GM21825 (cell line): ENCODE measurements at regions not wholly inside any gene's neighbourhood (a gene's known extent, or its start where the extent isn't known, plus 50 kb on each side); places are given as distances from the start of the nearest gene placed in this dataset.
"Not testable (repeated sequence)": the region's sequence is repeated elsewhere in the genome, so short reads cannot be mapped to it uniquely, and the experiment has no call there.

Experiments
- ATAC-seq: cut with Tn5 transposase; IDR thresholded peaks from one replicate; pipeline ENCODE4 v1.9.1; 2021; ENCODE audit warnings: mild to moderate bottlenecking, moderate library complexity; ENCODE audit not compliant: unreplicated experiment

DNA sequence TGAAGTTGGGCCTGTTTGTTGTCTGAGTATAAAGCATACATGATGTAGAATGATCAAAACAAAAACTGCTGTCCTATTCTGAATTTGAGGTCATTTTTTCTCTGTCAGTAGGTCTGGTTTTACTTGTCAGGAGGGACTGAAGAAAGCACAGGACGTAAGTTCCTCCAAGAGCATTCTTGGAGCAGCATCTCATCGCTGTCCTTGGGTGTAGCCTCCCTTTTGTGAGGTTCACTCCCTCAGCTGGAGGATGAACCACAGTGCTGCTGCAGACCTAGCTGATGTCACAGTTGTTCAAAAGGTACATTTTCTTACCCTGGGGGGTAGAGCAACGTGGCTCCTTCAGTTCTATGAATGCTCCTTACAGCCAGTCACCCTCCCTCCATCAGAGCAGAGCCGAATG lies 490.0 kb upstream of the TBL1XR1 start:
- no peak for ATAC-seq

DNA sequence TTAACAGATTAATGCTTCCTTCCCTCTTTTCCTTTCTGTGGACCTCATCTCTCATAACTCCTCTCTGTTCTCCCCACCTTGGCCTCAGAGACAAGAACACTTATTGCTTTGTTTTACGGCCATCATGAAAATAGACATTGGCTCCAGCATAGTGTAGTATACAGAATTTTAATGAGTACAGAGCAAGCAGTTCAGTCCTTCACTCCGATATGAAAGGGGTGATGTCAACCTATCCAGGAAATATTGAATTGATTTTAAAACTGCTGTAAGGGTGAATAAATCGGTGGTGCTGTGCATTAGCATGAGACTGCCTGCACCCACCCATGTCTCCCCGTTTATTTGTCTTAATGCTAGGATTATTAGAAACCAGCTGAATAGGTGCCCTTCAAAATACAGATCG lies 490.9 kb upstream of the TBL1XR1 start:
- no peak for ATAC-seq

DNA sequence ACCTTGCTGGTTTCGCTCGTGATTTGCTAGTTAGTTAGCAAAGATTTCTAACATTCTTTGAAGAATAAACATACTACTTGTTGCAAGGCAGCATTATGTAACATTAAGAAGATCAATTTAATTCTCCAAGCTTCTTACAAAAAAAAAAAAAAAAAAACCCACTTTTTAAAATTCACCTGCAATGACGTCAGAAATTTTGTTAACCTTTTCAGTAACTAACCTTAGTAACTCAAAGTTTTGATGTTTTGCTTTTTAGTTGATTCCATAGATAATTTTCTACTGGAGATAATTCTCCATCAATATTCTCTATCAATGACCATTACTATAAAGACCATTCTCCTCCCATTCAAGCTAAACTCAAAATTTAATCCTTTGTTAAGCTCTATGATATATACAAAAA lies 491.8 kb upstream of the TBL1XR1 start:
- ATAC-seq, result no peak

DNA sequence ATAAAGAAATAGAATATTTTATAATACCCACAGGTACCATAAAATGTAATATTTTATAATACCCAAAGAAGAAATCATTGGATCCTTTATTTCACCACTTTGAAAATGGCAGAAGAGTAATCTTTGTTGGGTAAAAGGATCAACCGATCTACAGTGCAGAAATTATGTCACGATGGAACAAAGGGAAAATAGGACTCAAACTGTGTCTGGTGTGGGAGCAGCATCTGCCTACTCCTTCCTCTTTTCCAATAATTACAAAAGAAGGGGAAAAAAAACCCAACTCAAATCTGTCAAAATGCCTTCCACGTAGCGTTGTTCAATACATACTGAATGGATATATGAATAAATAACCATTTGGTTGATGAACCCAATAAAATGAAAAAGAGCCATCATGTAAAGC lies 492.6 kb upstream of the TBL1XR1 start:
- ATAC-seq, result no peak

DNA sequence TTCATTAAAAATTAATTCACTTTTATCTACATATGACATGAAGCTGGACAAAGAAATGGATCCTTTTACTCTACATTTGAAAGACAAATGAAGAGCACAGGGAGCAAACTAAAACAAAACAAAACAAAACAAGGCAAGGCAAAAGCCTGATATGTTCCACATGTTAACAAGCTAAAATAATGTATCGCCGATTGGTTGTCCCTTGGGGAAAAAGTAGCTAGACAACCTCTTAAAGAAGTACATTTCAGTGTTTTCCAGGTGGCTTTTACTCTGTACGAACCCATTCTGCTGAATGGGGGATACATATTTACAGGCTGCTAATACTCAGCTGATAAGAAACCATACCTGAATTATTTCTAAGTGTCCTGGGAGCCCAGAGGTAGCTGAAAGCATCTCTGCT lies 493.0 kb upstream of the TBL1XR1 start:
- ATAC-seq, result no peak

DNA sequence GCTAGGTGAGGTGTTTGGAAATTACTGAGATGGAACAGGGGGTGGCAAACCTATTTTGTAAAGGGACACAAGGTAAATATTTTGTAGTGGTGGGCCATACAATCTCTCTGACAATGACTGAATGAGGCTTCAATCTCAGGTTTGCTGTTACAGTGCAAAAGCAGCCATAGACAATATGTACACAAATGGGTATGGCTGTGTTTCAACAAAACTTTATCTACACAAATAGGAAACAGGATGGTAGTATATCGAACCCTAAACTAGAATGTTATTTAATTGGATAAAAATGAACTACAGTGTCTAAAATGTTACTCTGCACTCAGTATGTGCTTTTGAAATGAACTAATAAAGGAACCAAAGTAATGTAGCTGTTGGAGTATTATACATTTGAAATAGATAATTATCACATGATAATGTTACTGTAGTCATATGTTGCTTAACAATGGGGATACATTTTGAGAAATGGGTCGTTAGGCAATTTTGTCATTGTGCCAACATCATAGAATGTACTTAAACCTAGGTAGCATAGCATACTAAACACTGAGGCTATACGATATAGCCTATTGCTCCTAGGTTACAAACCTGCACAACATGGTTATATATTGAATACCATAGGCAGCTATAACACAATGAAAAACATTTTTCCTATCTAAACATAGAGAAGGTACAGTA lies 495.2 kb upstream of the TBL1XR1 start:
- no peak for ATAC-seq

DNA sequence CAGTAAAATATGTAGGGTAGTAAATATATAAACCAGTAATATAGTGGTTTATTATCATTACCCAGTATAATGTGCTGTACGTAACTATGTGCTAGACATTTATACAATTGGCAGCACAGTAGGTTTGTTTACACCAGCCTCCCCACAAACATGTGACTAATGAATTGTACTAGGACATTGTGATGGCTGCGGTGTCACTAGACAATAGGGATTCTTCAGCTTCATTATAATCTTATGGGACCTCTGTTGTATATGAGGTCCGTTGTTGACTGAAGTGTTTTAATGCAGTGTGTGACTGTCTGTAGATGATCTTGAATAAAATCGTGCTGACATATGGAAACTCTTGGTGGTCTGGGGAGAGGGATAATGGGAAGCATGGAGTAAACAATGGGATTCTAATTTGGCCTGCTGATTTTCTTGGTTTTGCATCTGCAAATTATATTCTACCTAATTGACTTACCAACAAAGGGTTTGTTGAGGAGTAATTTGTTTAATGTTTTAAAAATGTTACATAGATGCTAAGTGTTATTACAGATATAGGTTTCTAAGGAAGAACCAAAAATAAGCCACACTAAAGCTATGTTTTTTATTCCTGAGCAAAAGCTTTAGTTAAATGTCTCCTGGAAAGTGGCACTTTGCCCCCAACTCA lies 496.5 kb upstream of the TBL1XR1 start:
- ATAC-seq, result no peak

DNA sequence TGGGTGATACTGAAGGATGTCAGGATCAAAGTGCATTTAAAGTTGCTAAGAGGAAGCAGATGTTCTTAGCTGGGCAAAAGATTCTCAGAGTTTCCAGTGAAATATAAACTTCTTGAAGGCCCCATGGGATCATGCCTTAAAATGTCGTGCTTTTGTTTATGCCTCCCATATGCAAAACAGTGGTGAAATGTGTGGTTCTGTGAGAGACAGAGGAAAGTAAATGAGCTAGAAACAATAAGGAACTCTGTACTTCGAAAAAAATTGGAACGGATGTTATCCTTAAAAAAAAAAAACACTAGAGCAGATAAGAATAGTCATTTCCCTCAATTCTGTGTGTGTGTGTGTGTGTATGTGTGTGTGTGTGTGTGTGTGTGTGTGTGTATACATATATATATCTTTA lies 497.0 kb upstream of the TBL1XR1 start:
- peak; percentile 67 for ATAC-seq

DNA sequence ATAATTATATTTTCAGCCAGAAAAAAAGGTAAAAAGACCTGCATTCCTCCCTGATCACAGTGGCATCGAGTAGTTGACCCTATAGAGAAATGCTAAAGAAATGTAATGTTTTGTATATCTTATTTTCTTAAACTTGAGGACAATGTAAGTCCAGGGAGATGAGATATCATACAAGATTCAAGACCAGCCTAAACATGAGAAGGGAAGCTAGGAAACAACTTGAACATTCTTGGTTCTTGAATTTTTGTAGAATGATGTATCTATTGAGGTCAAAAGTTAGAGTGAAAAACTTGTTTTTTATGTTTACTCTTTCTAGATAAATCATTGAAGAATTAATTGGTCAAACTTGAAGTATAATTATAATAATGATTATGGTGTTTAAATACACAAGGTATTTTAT lies 497.7 kb upstream of the TBL1XR1 start:
- no peak for ATAC-seq

DNA sequence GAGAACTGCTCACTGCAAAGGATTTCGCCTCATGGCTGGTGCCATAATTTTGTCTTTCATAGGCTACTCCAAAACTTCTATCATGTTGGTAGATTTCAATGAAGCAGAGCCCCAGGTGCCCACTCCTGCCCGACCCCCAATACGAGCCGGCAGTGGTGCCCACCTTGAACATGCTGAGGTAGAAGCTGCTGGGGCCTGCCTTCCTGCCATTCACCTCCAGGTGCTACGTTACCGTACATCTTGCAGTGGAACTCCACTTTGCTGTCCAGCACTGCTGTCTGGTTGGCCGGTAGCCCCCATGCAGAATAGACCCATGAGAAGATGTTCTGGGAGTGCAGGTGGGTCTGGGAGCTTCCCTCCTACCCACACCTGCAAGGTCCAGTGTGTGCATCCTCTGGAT lies 502.8 kb upstream of the TBL1XR1 start:
- ATAC-seq, result no peak

DNA sequence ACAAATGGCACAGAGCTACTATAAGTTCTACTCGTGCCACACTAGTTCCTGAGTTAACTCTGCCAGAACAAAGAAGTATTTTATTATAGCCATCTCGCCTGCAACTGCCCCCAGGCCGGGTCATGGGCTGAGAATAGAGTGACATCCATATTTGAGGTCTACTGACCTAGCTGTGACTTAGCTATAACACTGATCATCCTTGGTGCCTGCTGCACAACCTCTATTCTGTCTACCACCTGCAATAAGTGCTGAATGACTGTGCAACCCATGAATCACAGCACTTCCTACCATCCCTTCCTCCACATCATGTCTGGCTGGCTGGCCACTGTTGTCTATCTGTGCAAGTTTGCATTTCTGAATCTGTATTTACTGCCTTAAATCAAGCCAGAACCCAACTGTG lies 506.5 kb upstream of the TBL1XR1 start:
- no peak for ATAC-seq

DNA sequence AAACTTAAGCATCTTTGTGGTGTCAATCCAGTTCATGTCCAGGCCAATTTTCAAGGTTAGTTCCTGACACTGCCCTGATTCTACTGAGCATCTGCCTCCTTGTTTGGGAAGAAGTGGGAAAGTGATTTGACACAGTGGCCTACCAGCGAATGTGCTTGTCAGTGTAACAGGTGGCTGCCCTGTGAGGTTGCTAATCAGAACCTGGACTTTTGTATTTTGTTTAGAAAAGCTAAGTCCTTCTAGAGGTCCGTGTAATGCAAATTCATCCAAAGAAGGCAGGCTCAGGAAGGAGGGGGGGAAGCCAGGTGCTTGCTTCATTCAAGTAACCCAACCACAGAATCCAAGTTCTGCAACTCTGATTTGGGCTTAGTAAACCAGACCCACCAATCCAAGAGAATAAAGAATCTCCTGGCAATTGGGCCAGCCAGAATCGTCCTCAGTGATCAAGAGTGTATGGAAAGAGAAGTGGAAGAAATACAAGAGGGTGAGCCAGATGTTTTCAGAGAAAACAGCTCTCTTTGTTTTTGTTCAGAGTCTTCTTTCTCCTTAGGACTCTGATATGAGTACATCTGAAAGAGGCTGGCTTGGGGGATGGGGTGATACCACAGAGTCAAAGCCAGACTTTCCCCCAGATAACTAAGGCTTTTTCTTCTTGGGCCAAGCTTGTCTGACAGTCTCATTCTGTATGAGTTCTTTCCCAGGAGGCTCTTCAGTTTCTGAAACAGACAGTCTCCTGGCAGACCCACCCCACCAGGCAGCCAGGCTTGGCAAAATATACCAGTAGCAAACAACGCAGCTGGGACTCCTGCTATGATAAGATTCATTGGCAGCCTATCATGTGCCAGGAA lies 508.9 kb upstream of the TBL1XR1 start:
- no peak for ATAC-seq

DNA sequence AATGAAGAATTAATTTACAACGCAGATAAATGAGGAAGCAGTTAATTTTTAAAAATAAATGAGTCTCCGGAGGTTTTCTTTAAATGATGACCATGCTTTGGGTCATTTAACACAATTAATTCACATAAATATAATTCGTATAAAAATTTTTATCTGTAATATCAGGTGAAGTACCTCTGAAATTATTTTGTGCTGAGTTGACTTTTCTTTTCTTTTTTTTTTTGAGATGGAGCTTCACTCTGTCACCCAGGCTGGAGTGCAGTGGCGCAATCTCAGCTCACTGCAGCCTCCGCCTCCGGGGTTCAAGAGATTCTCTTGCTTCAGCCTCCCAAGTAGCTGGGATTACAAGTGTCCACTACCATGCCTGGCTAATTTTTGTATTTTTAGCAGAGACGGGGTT lies 512.2 kb upstream of the TBL1XR1 start:
- ATAC-seq, result not testable (repeated sequence)

DNA sequence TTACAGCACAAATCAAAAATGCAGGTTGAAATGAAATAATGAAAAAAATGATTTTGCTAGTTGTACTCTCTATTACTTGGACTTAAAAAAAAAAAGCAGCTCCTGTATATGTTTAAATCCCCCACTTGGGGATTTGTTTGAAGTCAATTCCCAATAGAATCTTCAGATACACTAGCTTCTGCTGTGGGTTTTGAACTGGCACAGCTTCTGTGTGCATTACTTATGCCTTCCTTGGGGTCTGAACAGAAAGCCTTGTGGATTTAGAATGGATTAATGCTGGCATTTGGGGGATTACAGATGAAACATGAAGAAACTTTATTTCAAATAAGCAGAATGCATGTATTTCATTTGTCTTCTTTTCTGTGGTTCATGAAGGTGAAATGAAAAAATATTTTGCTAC lies 513.2 kb upstream of the TBL1XR1 start:
- ATAC-seq, result no peak

DNA sequence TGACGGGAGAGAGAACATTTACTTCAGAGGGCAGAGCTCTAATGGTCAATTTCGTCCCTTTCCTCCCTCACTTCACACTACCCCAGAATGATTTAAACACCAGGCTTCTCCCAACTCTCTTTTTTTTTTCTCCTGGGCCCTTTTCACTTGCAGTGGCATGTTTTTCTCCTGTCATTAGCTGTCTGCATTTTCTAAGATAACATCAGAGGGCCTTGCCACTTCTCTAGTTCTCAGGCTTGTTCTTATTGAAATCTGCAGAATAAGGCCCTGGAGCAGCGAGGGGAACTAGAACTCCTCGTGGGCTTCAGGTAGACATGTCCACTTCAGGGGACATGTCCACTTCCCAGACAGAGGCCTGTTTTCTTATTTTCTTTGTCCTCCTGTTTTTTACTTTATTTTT lies 514.4 kb upstream of the TBL1XR1 start:
- no peak for ATAC-seq

DNA sequence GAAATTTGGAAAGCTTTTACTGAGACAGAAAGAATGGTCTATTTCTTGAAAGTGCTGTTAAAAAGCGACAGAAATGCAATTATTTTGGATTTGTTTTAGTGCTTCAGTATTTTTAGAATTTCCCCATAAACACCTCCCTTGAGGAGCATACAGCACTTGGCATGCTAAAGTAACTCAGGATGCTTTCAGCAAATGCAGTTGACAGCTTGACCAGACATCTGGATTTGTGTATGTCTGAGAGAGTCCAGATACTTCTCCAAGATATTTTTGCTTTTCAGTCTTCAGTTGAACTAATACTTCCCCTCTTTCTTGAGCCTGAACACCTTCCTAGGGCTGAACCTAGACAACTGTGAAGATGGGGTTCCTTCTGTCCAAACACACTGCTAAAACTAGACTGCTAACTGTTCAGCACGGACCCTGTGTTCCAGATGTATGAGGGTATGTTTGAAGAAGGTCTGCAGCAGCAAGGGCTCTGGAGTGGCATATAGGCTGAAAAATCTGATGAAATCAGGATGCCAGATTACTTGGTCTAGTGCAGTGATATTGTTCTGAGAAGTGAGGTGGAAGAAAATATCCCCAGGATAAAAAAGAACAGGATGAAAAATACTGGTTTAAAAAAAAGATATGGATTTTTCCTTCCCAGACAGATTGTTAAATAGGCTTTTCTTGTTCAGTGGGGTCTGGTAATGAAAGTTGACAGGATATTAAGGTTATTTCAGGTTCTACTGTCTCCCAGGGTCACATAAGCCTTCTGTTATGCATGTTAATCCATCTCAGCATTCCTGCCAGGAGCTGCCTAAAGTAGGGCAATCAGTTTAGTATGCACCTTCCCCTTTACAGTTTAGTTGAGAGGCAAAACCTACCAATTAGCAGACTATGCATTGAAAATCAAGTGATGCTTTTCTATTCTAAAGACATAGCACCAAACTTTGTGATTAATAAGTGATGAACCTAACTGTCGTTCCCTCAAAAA lies 516.9 kb upstream of the TBL1XR1 start:
- no peak for ATAC-seq

DNA sequence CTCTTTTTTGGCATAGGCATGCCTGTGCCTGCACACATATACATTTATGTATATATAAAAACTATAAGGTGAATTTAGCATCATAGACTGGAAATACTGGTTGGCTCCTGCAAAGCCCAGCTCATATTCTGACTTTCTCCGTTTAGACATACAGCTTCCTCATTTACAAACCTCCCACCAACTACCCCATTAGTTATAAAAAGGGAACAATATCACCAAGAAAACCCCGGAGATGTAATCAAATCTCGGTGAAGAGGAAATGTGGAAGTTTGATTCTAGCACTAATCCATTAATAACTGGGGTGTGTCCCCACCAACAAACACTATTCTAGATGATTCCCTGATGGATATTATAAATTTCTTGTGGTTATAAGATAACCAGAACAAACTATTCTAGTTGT lies 517.7 kb upstream of the TBL1XR1 start:
- no peak for ATAC-seq

DNA sequence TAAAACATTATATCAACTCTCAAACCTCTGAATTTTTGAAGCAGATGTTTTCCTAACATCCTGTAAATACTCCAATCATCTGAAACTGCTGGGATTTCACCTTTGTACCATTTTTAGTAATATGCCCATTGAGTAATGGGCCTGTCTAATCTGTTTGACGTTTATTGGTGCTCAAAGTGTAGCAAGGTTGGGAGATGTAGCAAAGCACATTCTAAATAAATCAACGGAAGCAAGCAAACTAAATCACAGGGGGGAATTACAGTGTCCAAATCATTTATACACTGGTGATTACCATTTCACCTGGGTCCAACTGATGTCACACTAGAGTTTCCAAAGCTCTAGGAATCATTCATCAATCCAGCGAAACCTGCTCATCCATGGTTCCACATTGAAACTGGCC lies 518.7 kb upstream of the TBL1XR1 start:
- no peak for ATAC-seq

DNA sequence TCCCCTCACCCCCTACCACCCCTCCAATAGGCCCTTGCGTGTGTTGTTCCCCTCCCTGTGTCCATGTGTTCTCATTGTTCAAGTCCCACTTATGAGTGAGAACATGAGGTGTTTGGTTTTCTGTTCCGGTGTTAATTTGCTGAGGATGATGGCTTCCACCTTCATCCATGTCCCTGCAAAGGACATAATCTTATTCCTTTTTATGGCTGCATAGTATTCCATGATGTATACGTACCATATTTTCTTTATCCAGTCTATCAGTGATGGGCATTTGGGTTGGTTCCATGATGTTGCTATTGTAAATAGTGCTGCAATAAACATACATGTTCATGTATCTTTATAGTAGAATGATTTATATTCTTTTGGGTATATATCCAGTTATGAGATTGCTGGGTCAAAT lies 523.6 kb upstream of the TBL1XR1 start:
- ATAC-seq, result not testable (repeated sequence)

DNA sequence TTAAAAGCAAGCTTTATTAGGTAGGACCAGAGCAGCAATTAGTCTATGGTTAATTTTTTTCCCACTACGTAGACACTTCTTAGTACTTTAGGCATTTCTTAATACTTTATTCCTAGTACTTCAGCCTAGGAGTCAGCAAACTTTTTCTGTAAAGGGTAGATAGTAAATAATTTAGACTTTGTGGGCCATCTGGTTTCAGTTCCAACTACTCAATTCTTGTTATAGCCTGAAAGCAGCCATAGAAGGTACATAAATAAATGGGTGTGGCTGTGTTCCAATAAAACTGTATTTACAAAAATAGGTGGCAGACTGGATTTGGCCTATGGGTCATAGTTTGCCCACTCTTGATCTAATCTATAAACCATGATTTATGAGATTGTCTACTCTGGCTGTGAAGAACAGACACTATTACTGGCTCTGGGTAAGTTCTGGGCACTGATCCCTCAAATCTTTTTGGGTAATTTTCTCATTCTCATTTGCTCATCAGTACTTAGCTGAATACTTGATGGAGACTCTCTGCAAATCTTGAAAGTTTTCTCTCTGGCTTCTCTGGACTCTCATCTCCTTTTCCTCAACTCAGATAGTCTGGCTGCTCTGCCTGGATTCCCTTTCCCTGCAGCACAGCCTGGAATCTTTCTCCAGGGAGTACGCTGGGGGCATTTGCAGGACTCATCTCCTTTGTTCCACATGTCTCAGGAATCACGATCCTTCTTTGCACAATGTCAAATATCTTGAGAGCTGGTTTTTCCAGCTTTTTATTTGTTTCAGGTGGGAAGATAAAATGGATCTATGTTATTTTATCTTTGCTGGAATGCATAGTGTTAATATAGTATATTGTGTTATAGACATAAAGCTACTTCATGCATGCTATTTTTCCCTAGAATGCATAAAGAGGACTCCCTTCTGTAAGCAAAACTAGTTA lies 524.8 kb upstream of the TBL1XR1 start:
- no peak for ATAC-seq
